GM21381 (cell line): ENCODE measurements at regions not wholly inside any gene's neighbourhood (a gene's known extent, or its start where the extent isn't known, plus 50 kb on each side); places are given as distances from the start of the nearest gene placed in this dataset.

Experiments
- ATAC-seq: cut with Tn5 transposase; IDR thresholded peaks from one replicate; pipeline ENCODE4 v1.9.1; 2021; ENCODE audit warnings: mild to moderate bottlenecking, moderate library complexity; ENCODE audit not compliant: unreplicated experiment

DNA sequence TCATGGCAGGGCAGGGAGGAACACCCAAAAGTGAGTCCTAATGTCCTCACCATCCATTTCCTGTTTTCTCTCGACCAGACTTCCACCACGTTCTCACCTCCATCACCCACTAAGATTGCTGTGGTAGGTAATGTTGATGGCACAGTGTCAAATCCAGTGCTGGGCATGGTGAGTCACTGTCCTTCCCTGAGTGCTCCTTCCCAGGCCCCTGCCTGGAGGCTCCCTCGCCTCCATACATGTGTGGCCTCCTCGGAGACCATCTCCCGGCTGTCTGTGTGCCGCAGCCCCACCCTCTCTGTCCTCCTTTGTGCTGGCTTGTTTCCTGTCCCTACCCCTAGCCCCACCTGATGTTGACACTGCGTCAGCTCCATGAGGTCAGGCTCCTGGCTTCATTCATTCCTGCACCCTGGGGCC lies 177.5 kb downstream of the SYK start:
- ATAC-seq: no peak

DNA sequence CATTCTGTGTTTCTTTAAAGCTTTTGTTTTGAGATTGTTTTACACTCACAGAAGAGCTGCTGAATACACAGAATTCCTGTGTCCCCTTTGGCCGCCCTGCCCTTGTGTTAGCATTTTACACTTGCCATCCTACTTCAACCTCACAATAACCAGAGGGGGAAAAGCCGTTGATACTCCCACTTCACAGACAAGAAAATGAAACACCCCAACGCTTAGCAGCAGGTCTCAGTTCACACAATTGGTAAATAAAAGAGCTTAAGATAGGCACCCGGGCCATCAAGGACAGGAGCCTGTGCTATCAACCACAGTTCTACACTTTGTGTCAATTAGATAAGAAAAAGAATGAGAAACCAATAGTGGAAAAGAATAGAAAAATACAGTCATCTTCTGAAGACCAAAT lies 178.0 kb downstream of the SYK start:
- no peak for ATAC-seq

DNA sequence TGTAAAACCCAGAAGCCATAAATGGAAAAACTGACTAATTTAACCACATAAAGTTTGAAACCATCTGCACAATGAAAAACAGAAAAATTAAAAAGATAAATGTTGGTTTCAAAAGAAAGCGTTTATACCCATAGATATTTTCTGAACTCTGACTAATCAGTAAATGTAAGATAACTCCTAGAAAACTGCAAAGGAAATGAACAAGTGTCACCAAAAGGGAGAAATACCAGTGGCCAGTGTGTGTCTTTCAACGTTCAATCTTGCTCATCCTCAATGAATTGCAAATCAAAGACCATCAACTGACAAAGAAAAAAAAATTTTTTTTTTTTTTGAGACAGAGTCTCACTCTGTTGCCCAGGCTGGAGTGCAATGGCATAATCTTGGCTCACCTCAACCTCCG lies 180.1 kb downstream of the SYK start:
- no peak for ATAC-seq

DNA sequence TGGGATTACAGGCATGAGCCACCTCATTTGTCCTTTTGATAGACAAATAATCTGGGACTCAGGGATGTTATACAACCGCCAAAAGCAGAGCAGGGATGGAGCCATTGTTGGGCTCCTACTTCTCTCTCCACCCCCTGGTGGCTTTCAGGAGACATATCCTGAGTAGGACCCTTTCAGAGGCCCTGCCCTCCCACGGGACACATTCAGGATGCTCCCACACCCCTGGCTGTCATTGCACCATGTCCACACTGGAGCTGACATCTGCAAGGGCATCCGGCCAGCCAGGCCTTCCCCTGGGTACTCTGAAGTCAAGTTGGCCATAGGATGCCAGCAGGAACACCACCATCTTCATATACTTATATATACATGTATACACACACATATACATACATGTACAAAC lies 181.8 kb downstream of the SYK start:
- no peak for ATAC-seq

DNA sequence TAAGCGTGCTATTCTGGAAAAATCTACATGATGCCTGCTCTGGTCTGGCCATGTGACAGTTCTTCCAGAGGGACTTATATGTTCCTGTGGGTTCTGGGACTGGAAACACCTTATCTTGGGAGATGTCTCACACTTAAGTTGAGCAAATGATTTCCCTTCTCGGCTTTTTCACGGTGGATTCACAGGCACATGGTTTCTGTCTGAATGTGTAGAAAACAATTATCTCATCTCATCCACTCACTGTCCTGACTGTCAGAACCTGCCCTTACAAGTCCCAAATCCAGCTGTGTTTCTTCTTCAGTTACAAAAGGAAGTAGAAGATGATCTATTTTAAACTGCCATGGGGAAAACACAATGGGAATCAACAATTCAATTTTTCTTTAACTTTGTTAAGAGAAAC lies 184.0 kb downstream of the SYK start:
- ATAC-seq: no peak

DNA sequence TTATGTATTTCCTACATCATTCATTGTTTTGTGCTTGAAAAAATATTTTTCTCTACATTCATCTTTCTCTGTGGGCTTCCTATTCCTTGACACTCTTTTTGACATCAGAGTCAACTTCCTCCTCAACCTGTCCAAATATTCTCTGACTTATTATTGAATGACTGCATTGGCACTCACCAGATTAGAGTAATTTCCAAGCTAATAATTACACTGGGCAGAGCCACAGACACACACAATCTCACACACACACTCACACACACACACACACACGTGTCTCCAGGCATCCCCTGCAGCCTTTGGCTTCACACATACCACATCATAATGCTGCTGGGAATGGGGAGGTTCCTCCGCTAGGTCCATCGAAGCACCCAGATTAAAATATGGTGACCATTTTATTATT lies 184.5 kb downstream of the SYK start:
- ATAC-seq: no peak

DNA sequence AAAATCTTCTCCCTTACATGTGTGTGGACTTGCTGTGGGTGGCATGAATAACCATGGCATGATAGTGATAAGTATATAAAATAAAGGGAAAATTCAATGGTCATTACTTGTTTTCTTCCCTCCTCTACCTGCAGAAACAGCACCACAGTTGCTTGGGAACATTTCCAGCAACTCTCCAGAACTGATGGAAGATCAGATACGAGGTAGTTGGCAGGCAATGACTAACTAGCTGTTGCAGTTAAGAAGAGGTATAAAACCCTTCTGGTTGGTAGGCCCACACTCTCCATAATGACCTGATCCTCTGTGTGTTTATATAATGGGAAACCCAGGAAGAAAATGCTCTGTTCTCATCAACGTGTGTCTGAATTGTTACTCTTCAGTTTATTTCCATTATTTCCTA lies 185.9 kb downstream of the SYK start:
- ATAC-seq: no peak

DNA sequence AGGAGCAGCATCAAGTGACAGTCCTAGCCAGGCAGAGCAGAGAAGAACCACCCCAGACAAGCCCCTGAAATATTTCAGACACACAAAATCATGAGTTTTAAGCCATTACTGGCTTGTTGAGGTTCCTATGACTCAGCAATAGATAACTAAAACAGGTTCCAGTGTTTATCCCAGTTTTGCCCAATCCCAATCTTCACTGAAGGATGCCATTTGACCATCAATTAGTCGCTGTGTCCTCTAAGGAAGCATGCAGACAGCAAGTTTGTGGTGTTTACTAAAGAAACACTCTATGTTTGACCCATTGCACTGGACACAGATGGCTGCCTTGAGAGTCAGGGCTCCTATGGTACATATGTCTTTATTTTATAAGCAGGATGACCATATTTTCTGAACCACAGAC lies 186.7 kb downstream of the SYK start:
- ATAC-seq: no peak

DNA sequence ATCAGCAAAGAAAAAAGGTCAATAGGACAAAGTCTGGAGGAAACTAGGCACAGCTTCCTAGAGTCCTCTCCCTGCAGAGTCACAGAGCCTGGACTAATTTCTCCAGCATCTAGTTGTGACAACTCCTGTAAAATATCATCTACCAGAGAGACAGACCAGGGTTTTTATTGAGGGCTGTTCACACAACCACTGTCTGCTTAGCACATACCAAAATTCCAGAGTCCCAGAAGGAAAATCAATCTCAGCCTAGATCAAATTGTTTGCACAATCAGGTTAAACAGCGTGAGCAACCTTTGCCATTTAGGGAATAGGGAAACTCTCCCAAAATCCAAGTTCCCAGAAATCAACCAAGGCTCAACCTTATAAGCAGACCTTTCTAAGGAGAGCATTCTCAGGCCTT lies 190.3 kb downstream of the SYK start:
- no peak for ATAC-seq

DNA sequence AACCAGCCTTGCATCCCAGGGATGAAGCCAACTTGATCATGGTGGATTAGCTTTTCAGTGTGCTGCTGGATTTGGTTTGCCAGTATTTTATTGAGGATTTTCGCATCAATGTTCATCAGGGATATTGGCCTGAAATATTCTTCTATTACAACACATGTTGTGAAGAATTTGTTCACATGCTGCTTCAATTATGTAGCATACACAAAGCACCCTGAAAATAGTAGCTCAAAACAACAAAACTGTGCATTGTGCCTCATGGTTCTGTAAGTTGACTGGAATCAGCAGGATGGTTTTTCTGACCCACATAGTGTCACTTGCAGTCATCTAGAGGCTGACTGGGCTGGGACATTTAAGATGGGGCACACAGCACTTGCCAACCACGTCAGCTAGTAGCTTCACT lies 193.9 kb downstream of the SYK start:
- no peak for ATAC-seq

DNA sequence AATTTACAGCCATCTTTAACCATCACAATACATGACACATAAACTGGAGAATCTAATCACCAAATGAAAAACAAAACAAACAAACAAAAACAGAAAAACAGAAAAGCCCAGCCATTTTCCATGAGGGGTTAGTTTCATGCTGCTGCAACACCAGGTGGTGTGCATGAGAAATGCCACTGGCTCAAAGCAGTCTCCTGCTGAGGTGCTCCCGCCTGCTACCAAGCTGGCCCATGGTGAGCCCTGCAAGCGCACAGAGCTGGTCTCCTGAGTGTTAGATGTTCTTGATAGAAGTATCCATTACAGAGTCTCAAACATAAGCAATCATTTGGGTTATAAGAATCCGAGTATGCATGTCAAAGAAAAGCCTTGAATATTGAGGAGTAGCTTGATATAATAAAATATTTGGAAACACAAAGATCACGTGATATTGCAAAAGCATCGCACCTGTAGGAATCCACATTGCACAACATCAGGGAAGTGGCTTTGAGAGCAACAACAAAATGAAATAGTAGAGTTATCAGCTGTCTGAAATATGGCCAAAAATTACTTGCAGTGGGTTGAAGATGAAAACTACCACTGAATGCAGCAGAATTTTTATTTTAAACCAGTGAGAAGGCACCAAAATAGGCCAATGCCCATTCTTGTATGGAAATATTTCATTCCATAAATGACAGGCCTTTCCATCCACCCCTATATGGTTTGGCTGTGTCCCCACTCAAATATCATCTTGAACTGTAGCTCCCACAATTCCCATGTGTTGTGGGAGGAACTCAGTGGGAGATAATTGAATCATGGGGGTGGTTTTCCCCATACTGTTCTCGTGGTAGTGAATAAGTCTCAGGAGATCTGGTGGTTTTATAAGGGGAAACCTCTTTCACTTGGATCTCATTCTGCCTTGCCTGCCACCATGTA lies 194.8 kb downstream of the SYK start:
- ATAC-seq: no peak

DNA sequence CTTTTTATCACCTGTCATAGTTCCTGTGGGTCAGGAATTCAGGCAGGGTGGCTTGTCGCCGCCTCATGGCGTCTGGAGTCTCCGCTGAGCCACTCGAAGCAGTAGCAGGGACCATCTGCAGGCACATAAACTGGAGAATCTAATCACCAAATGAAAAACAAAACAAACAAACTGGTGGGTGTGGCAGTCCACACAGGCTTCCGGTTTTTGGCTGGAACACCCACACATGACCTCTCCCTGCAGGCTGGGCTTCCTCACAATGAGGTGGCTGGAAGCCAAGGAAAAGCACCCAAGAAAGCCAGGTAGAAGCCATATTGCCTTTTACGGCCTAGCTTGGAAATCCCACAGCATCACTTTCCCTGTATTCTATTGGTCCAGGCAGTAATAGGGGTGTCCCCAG lies 197.0 kb downstream of the SYK start:
- no peak for ATAC-seq

DNA sequence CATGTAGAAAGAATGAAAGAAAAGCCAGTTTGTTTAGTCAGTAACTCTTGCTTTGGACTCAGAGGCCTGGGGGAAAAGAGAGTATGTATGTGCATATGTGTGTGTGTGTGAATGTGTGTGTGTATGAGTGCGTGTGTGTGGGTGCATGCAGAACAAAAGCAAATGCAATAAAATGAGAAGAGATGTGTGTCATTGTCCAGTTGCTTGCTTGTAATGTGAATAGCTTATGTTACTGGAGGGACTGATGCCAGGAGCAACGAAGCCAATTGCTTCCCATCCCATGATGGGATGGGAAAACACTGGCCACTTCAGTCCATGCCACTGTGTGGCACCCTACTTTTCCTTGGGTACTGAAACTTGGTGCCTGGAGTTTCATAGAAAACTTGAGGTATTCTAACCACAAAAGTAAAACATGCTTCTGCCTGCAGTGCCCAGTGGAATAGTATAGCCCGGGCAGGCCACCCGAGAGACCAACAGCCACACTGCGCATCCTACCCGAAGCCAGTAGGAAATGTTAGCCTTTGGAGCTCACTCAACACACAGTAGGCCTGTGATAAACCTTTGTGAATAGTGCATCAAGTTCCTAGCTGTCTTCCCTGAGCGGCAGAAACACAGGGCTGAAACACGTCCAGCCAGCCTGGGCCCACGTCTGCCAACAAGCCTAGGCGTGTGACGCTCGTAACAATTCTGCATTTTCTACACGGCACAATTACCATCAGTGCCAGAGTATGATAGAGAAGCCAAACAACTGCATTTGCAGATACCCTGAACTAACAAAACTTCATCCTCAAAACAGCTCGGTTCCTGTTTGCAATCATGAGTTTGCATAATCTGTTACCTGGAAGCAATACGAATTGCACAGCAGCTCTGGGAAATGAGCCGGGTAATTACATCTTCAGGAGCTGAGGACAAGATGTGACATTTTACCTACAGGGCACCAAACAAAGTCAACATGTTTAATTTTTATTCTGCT lies 198.1 kb downstream of the SYK start:
- ATAC-seq: no peak

DNA sequence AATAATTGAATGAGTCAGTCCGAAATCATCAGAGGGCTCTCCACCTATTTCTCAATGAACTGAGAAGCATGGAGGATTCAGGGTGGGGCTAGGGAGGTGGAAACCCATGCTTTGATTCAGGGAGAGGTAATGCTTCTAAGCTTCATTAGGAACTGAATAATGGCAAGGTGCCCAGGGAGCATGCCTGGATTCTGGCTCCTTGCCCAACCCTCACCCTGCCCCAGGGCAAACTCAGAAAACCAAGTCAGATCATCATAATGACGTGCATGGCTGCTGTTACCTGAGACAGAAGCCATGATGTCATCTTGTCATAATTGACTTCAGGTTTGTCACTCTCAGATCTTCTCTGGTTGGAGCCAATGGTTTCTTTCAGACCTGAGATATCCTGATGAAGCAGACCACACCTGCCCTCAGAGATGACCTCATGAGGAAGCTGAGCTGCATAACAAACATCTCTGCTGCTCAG lies 199.6 kb downstream of the SYK start:
- ATAC-seq: no peak

DNA sequence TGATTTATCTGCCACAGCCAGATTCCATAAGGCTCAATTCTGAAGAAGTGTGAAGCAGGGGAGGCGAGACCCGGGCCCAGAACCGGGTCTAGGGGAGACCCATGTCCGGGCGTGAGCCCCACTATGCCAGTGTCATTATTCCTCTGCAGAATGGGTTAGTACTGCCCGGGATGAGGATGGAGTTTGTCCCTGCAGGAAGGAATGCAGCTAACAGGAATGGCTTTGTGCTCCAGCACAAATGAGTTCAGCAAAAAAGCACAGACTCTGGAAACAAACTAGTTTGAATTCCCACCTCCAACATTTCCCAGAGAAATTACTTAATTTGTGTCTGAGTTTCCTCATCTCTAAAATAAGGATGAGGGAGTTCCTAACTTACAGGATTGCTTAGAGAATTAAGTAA lies 202.9 kb downstream of the SYK start:
- ATAC-seq: no peak

DNA sequence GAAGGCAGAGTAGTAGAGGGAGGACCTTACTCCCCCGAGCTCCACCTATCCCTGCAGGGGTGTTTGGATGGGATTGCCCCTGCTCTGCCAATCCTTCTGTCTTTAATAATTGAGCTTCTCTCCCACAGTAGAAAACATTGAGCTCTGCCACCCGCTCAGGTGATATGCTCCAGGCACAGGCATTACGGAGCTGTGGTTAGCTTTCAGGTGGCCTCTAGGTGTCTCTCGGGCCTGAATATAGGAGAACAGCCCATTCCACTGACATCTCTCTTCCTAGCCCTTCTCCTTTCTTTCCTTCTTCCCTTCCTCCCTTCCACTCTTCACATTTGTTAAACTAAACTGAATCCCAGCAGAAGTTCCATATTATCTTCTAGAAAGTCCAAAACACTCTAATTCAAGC lies 203.4 kb downstream of the SYK start:
- ATAC-seq: no peak

DNA sequence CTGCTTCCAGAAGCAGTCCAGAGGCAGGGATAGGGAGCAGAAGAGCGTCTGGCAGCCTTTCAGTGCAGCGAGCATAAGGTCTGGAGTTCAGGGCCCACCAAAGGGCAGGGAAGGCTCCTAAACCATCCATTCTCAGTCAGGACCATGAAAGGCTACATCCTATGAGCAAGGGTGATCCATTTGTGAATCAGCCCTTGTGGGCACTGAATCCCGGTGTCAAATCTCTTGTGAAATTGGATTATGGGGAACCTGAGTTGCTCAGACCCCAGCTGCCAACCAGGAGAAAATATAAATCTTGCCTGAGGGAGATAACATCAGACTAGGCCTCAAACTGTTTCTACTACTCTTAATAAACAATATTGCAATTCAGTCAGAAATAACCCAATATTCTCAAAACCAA lies 204.4 kb downstream of the SYK start:
- no peak for ATAC-seq

DNA sequence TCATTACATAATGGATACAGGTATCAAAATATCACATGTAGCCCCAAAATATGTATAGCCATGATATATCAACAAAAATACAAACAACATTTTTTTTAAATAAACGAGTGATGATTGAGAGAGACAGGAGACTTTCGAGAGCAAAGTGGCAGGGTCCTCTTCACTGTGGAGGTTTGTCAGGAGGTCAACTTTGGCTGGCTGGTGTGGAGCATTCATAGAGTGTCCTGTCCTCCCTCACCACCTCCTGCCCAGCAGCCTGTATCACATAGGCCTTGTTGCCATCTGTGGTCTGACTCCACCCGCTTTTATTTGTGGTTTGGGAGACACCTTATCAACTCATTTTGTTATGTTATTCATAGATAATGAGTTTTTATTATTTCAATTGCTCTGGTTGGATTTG lies 206.9 kb downstream of the SYK start:
- ATAC-seq: no peak

DNA sequence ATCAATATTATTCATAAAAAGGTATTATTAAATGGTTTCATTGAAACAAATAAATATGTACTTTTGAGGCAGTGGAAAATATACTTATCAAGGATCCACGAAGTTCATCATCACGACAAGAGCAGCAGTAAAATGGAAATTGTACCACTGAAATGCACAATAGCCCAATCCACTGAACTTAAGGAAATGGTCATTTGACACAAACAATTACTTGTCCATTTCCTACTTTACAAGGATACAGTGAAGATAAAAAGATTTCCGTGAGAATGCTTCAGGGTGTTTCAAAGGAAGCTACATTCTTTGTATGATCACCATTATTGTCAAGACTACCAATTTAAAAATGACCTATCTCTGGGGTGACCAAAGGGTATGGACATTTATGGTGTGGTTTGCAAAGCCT lies 210.3 kb downstream of the SYK start:
- ATAC-seq: no peak

DNA sequence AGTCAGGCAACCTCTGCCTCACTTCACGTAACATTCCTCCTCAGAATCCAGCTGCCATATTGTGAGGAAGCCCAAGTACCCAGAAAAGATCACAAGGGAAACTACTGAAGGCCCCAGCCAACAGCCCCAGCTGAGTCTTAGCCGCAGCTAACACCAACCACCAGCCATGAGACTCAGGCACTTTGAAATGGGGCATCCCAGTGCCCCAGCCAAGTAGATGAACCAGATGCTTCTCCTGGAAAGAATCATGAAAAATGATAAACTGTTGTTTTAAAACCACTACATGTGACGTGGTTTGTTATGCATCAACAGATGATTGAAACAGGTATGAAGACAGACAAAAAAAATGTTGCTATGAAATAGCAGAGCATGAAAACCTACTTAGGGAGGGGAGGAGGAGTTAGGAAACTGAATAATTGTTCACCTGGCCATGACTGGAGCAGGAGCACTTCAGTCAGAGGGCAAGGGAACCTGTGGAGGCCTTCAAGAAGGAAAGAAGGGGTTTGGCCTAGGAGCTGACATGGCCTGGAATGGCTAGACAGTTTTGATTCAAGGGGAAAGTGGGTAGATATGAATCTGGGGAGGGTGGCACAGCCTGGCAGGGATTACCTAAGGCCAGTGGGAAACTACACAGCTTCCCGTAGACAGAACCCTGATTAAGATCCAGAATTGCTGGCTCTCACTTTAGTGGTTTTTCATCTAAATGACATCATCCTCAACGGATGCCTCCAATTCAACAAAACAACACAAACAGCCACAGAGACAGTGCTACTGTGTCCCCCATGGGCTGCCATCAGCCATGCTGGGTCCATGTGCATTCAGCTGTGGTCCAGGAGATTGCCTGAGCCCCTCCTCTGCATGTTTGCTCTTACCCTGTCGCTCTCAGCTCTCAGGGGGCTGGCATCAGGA lies 211.6 kb downstream of the SYK start:
- ATAC-seq: no peak

DNA sequence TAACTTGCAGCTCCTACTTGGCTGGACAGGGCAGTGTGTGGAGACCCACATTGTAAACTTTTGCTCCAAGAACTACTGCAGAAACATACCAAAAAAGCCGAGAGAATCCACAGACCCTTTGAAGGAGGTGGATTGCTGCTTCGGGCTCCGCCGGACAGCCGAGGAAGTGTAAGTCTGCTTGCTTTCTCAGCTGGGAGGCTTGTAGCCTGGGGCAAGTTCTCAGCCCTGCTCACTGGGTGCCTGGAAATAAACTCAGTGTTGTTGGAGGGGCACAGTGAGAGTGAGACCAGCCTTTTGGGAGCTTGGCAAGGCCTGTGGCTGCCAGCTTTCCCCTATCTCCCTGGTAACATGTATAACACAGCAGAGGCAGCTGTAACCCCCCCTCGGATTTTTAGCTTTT lies 215.6 kb downstream of the SYK start:
- no peak for ATAC-seq
